ENCODE measurements at regions not wholly inside any gene's neighbourhood (a gene's known extent, or its start where the extent isn't known, plus 50 kb on each side); places are given as distances from the start of the nearest gene placed in this dataset.

- TF ChIP-seq CTCF (conservative IDR thresholded peaks at IDR 0.05; ENCODE audit: low read length) (no peak), EZH2phosphoT487 (IDR thresholded peaks at IDR 0.05; ENCODE audit: borderline replicate concordance) (no peak)
Observed at GRCh38 chr14:32255789-32256188, 52.7 kb upstream of the RNU6-8 start.

Data from Loucy (cell line).